ENCODE measurements at regions not wholly inside any gene's neighbourhood (a gene's known extent, or its start where the extent isn't known, plus 50 kb on each side); places are given as distances from the start of the nearest gene placed in this dataset.

DNA sequence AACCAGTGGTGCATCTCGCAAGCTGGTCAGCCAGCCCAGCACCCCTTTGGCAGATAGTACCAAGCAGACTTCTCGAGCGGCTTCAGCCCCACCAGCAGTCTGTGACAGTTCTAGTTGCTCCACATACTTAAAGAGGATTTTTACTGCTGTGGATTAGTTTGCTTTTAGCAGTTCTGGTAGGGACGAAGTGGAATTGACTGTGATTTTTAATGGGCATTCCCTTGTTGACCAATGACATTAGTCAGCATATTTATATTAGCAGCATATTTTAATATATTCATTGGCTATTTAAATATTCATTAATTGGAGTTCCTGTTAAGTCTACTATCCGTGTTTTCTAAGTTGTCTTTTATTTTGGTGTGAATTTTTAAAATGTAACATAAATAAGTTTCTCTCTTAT, 500.9 kb upstream of the FAT1 start:
- TF ChIP-seq, protein P1, sequence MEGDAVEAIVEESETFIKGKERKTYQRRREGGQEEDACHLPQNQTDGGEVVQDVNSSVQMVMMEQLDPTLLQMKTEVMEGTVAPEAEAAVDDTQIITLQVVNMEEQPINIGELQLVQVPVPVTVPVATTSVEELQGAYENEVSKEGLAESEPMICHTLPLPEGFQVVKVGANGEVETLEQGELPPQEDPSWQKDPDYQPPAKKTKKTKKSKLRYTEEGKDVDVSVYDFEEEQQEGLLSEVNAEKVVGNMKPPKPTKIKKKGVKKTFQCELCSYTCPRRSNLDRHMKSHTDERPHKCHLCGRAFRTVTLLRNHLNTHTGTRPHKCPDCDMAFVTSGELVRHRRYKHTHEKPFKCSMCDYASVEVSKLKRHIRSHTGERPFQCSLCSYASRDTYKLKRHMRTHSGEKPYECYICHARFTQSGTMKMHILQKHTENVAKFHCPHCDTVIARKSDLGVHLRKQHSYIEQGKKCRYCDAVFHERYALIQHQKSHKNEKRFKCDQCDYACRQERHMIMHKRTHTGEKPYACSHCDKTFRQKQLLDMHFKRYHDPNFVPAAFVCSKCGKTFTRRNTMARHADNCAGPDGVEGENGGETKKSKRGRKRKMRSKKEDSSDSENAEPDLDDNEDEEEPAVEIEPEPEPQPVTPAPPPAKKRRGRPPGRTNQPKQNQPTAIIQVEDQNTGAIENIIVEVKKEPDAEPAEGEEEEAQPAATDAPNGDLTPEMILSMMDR (IDR thresholded peaks at IDR 0.05): no peak
- H3K4me1 Mint-ChIP-seq: no peaks in the 10 kb centered on the region
- H3K27me3 Mint-ChIP-seq: no peaks in the 10 kb centered on the region
- H3K4me3 Mint-ChIP-seq: no peak overlapping the region
- no peak for ATAC-seq (ENCODE audit: low read depth)
- DNase-seq: no peak
- intact Hi-C loops (cut with micrococcal nuclease): no loop called here
- CTCF ChIA-PET: no interaction called here
- H3K27ac Mint-ChIP-seq: no peak overlapping the region
- H3K36me3 Mint-ChIP-seq (ENCODE audit: low read depth): no peaks in the 10 kb centered on the region
- peaks cover 9% of the 10 kb centered on the region for H3K9me3 Mint-ChIP-seq
- POLR2A ChIA-PET: no interaction called here

DNA sequence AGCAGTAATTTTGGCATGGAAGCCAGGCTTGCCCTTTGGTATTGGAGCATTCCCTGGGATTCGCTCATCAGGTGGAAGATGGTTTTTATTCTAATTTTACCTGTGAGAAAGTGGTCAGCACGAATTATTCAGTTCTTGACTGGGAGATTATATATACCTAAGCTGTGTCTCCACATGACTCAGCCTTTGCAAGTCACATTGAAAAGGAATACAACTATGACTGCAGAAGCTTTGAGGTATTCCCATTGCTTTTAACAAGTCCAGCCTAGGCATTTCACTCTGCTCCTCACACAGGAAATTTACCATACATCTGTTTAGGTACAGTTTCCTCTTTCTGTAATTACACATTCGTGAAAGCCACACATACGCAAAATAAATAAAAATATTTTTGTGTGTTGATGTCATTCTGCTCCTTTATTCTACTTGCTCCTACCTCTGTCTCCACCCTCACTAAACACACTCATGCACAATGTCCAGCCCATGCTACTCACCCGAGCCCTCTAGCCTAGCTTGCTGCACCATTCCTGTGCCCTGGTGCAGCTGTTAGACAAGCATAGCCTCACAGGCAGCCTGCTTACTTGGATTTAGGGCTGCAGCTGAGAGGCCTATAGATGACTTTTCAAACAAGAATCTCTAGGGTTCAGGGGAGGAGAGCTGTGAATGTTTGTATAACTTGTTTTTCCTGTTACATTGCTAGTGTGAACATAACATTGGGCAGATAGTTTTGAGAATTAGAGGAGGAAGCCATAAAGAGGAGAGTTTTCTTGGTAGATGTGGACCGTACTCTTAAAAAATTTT, 504.4 kb upstream of the FAT1 start:
- Mint-ChIP-seq H3K27ac (no peak overlapping the region), H3K4me1 (no peaks in the 10 kb centered on the region), H3K27me3 (no peaks in the 10 kb centered on the region), H3K9me3 (peaks cover 12% of the 10 kb centered on the region), H3K4me3 (no peak overlapping the region), H3K36me3 (ENCODE audit: low read depth) (no peaks in the 10 kb centered on the region)
- POLR2A ChIA-PET: no interaction called here
- CTCF ChIA-PET: no interaction called here
- TF ChIP-seq, protein P1 (IDR thresholded peaks at IDR 0.05): no peak
- intact Hi-C loops (cut with micrococcal nuclease): no loop called here
- ATAC-seq (ENCODE audit: low read depth) (no peak), DNase-seq (no peak)

DNA sequence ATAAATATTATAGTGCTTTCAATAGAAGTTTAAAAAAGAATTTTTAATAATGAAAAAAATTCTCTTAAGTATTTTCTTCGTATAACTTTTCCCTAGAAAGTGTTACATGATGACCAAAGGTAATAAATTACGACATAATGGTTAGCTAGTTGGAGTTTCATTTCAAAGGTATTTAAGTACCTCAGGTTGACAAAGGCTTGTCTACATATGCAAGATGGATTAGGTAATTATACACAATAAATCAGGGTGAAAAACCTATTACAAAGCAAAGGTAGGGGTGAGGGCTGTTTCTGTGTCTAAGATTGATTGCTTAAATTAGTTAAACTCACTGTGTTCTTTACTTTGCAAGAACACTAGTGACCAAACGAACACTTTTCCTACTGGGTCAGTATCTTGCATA, 508.5 kb upstream of the FAT1 start:
- Mint-ChIP-seq H3K4me3 (no peak overlapping the region), H3K4me1 (no peaks in the 10 kb centered on the region), H3K9me3 (peaks cover 6% of the 10 kb centered on the region), H3K36me3 (ENCODE audit: low read depth) (no peaks in the 10 kb centered on the region), H3K27ac (no peak overlapping the region), H3K27me3 (no peaks in the 10 kb centered on the region)
- CTCF ChIA-PET: no interaction called here
- DNase-seq (no peak), ATAC-seq (ENCODE audit: low read depth) (no peak)
- TF ChIP-seq, protein P1 (IDR thresholded peaks at IDR 0.05): no peak
- intact Hi-C loops (cut with micrococcal nuclease): no loop called here
- POLR2A ChIA-PET: no interaction called here

DNA sequence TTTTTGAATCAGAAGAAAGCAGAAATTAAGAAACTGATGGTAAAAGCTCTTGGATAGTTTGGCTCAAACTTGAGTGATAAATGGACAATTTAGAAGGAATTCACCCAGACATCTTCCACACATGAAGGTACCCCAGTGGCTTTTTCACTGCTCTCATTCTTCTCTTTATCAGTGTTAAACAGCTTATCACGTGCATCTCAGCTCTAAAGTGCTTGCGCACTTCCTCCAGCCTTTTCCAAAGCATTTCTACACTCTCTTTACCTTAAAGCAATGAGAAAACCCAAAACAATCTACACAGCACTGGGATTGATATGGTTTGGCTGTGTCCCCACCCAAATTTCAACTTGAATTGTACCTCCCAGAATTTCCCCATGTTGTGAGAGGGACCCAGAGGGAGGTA, 509.1 kb upstream of the FAT1 start:
- POLR2A ChIA-PET: no interaction called here
- peaks cover 7% of the 10 kb centered on the region for H3K9me3 Mint-ChIP-seq
- CTCF ChIA-PET: no interaction called here
- DNase-seq: no peak
- H3K27ac Mint-ChIP-seq: no peak overlapping the region
- ATAC-seq (ENCODE audit: low read depth): no peak
- intact Hi-C loops (cut with micrococcal nuclease): no loop called here
- H3K36me3 Mint-ChIP-seq (ENCODE audit: low read depth): no peaks in the 10 kb centered on the region
- TF ChIP-seq, protein P1 (IDR thresholded peaks at IDR 0.05): no peak
- H3K4me3 Mint-ChIP-seq: no peak overlapping the region
- H3K4me1 Mint-ChIP-seq: no peaks in the 10 kb centered on the region
- H3K27me3 Mint-ChIP-seq: no peaks in the 10 kb centered on the region

DNA sequence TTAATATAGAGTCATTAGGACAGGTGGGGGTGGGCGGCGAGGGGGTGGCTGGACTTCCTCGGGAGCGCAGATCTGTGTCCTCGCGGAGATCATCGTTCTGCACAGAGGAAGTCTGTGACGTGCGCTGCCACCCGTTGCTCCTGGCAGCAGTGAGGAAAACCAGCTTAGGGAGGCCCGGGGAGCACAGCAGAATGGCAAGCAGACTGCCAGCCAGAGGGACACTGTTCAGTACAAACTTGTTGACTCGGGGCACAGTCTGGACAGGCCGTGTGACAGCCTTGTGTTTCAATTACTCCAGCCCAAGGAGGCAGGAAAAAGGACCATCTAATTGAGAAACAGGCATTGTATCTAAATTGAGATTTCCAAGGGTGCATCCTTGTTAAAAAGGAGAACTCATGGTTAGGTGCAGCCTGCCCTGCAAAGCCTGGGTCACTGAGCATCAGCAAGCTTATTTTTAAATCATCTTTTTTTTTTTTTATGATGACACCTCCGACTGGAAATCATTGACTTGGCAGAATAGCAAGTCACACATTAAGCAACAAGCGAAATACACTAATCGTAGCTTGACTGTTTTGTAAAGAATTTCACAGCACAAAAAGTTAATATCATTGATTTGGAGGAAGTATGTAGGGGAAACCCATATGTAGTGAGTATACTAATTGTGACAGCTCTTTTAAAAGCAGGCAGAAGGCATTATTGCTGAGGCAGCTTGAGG, 512.0 kb upstream of the FAT1 start:
- no peak for ATAC-seq (ENCODE audit: low read depth)
- intact Hi-C loops (cut with micrococcal nuclease): no loop called here
- ChIA-PET POLR2A (no interaction called here), CTCF (no interaction called here)
- Mint-ChIP-seq H3K4me3 (no peak overlapping the region), H3K36me3 (ENCODE audit: low read depth) (no peaks in the 10 kb centered on the region), H3K9me3 (peaks cover 9% of the 10 kb centered on the region), H3K4me1 (no peaks in the 10 kb centered on the region), H3K27me3 (no peaks in the 10 kb centered on the region), H3K27ac (no peak overlapping the region)
- TF ChIP-seq, protein P1 (IDR thresholded peaks at IDR 0.05): no peak
- DNase-seq: no peak
